Liver (tissue), 3 donors: ENCODE measurements at regions not wholly inside any gene's neighbourhood (a gene's known extent, or its start where the extent isn't known, plus 50 kb on each side); places are given as distances from the start of the nearest gene placed in this dataset.

Experiments
- EGR1 ChIP-seq, 2 donors: IDR thresholded peaks; 2 replicates each; pipeline ENCODE4 v1.6.1; 2016 to 2018; ENCODE audit warnings: antibody characterized with exemption in 2 of 2, low read depth in 2 of 2
- FOXA2 ChIP-seq: IDR thresholded peaks from 2 replicates; pipeline ENCODE4 v1.6.1; 2016; ENCODE audit warnings: antibody characterized with exemption
- GABPA ChIP-seq, 2 donors: IDR thresholded peaks in 1 of 2; conservative IDR thresholded peaks in 1 of 2; 2 replicates each; pipeline ENCODE4 v1.6.1; 2016; ENCODE audit warnings: antibody characterized with exemption in 2 of 2, mild to moderate bottlenecking in 1 of 2, moderate library complexity in 1 of 2
- HNF4G ChIP-seq: IDR thresholded peaks from 2 replicates; pipeline ENCODE4 v1.6.1; 2016; ENCODE audit warnings: antibody characterized with exemption
- JUND ChIP-seq, 2 donors: IDR thresholded peaks; 2 replicates each; pipeline ENCODE4 v1.6.1; 2016; ENCODE audit warnings: antibody characterized with exemption in 2 of 2
- RAD21 ChIP-seq, 2 donors: IDR thresholded peaks; 2 replicates each; pipeline ENCODE4 v1.6.1; 2016; ENCODE audit warnings: antibody characterized with exemption in 2 of 2, mild to moderate bottlenecking in 2 of 2
- SP1 ChIP-seq: IDR thresholded peaks from 2 replicates; pipeline ENCODE4 v1.6.1; 2018; ENCODE audit warnings: antibody characterized with exemption, mild to moderate bottlenecking
- TAF1 ChIP-seq: conservative IDR thresholded peaks from 2 replicates; pipeline ENCODE4 v1.6.1; 2016; ENCODE audit warnings: antibody characterized with exemption, mild to moderate bottlenecking
- YY1 ChIP-seq: IDR thresholded peaks from 2 replicates; pipeline ENCODE4 v1.6.1; 2016; ENCODE audit warnings: antibody characterized with exemption, mild to moderate bottlenecking
- TF ChIP-seq, protein P1 (sequence below): IDR thresholded peaks from 2 replicates; pipeline ENCODE4 v1.6.1; 2016; ENCODE audit warnings: antibody characterized with exemption
- TF ChIP-seq, protein P2 (sequence below): fragments of 150-350 bp; IDR thresholded peaks from 2 replicates; pipeline ENCODE4 v1.5.1; 2017; ENCODE audit warnings: improper control_type of control experiment, low read depth, low read length; ENCODE audit not compliant: missing input control
- TF ChIP-seq, protein P3 (sequence below): IDR thresholded peaks from 2 replicates; pipeline ENCODE4 v1.6.1; 2016; ENCODE audit warnings: antibody characterized with exemption, mild to moderate bottlenecking
- TF ChIP-seq, protein P4 (sequence below): IDR thresholded peaks from 2 replicates; pipeline ENCODE4 v1.6.1; 2016; ENCODE audit warnings: antibody characterized with exemption
- TF ChIP-seq, protein P5 (sequence below): IDR thresholded peaks from 2 replicates; pipeline ENCODE4 v1.6.1; 2016; ENCODE audit warnings: antibody characterized with exemption
- donor health status: healthy.
- donor health status: healthy.

DNA sequence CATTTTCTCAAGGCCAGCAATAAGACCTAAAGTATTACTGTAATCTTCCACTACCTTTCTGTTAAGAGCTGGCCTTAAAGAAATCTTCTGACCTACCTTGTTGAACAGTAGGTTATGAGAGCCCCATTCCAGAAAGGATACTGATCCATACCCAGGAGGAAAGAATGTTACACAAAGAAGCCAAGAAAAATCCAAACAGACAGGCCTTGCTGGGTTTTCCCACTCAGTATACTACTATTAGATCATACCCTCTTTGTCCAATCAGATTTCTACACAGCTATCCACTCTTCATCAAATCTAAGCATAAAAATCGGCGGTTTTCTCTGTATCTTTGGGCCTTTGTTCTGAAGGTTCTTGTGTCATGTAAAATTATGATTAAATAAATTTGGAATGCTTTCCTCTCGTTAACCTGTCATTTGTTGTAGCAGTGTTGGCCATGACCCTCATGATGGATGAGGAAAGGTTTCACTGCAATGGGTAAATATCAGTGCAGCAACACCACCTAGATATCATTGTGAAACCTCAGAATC lies 292.3 kb downstream of the ANKRD50 start:
- TF ChIP-seq EGR1 (IDR thresholded peaks at IDR 0.05; ENCODE audit: low read depth in 2 of 2) (no peak), YY1 (no peak), FOXA2 (no peak), GABPA (IDR thresholded peaks at IDR 0.05 in 1 of 2, conservative IDR thresholded peaks at IDR 0.05 in 1 of 2) (no peak), TAF1 (no peak), RAD21 (IDR thresholded peaks at IDR 0.05) (no peak), SP1 (no peak), HNF4G (no peak), JUND (IDR thresholded peaks at IDR 0.05) (no peak)
- TF ChIP-seq, protein P1, sequence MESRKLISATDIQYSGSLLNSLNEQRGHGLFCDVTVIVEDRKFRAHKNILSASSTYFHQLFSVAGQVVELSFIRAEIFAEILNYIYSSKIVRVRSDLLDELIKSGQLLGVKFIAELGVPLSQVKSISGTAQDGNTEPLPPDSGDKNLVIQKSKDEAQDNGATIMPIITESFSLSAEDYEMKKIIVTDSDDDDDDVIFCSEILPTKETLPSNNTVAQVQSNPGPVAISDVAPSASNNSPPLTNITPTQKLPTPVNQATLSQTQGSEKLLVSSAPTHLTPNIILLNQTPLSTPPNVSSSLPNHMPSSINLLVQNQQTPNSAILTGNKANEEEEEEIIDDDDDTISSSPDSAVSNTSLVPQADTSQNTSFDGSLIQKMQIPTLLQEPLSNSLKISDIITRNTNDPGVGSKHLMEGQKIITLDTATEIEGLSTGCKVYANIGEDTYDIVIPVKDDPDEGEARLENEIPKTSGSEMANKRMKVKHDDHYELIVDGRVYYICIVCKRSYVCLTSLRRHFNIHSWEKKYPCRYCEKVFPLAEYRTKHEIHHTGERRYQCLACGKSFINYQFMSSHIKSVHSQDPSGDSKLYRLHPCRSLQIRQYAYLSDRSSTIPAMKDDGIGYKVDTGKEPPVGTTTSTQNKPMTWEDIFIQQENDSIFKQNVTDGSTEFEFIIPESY, result no peak
- TF ChIP-seq, protein P2, sequence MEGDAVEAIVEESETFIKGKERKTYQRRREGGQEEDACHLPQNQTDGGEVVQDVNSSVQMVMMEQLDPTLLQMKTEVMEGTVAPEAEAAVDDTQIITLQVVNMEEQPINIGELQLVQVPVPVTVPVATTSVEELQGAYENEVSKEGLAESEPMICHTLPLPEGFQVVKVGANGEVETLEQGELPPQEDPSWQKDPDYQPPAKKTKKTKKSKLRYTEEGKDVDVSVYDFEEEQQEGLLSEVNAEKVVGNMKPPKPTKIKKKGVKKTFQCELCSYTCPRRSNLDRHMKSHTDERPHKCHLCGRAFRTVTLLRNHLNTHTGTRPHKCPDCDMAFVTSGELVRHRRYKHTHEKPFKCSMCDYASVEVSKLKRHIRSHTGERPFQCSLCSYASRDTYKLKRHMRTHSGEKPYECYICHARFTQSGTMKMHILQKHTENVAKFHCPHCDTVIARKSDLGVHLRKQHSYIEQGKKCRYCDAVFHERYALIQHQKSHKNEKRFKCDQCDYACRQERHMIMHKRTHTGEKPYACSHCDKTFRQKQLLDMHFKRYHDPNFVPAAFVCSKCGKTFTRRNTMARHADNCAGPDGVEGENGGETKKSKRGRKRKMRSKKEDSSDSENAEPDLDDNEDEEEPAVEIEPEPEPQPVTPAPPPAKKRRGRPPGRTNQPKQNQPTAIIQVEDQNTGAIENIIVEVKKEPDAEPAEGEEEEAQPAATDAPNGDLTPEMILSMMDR, result no peak
- TF ChIP-seq, protein P3, sequence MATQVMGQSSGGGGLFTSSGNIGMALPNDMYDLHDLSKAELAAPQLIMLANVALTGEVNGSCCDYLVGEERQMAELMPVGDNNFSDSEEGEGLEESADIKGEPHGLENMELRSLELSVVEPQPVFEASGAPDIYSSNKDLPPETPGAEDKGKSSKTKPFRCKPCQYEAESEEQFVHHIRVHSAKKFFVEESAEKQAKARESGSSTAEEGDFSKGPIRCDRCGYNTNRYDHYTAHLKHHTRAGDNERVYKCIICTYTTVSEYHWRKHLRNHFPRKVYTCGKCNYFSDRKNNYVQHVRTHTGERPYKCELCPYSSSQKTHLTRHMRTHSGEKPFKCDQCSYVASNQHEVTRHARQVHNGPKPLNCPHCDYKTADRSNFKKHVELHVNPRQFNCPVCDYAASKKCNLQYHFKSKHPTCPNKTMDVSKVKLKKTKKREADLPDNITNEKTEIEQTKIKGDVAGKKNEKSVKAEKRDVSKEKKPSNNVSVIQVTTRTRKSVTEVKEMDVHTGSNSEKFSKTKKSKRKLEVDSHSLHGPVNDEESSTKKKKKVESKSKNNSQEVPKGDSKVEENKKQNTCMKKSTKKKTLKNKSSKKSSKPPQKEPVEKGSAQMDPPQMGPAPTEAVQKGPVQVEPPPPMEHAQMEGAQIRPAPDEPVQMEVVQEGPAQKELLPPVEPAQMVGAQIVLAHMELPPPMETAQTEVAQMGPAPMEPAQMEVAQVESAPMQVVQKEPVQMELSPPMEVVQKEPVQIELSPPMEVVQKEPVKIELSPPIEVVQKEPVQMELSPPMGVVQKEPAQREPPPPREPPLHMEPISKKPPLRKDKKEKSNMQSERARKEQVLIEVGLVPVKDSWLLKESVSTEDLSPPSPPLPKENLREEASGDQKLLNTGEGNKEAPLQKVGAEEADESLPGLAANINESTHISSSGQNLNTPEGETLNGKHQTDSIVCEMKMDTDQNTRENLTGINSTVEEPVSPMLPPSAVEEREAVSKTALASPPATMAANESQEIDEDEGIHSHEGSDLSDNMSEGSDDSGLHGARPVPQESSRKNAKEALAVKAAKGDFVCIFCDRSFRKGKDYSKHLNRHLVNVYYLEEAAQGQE, result no peak
- TF ChIP-seq, protein P4, sequence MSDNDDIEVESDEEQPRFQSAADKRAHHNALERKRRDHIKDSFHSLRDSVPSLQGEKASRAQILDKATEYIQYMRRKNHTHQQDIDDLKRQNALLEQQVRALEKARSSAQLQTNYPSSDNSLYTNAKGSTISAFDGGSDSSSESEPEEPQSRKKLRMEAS, result no peak
- TF ChIP-seq, protein P5, sequence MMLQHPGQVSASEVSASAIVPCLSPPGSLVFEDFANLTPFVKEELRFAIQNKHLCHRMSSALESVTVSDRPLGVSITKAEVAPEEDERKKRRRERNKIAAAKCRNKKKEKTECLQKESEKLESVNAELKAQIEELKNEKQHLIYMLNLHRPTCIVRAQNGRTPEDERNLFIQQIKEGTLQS, result no peak
